GM13977 (cell line): ENCODE measurements at regions not wholly inside any gene's neighbourhood (a gene's known extent, or its start where the extent isn't known, plus 50 kb on each side); places are given as distances from the start of the nearest gene placed in this dataset.

Experiments
- DNase-seq: peaks from one replicate; pipeline ENCODE4 v3.0.0; 2012; ENCODE audit warnings: low spot score
- in situ Hi-C: fragments of 300-500 bp; cut with MboI; formaldehyde crosslinking; loops from one replicate; pipeline ENCODE4 v1.12.0; 2022; ENCODE audit warnings: low sequenced_read_pairs, low pct_unique_long_range_greater_than_20kb, mixed read lengths, inconsistent platforms; ENCODE audit not compliant: unreplicated experiment
- TF ChIP-seq, protein P1 (sequence below): IDR thresholded peaks from 2 replicates; pipeline ENCODE4 v1.5.1; 2012; ENCODE audit warnings: mild to moderate bottlenecking, control low read depth; ENCODE audit not compliant: insufficient read depth; ENCODE audit errors: extremely low read depth, missing control alignments

DNA sequence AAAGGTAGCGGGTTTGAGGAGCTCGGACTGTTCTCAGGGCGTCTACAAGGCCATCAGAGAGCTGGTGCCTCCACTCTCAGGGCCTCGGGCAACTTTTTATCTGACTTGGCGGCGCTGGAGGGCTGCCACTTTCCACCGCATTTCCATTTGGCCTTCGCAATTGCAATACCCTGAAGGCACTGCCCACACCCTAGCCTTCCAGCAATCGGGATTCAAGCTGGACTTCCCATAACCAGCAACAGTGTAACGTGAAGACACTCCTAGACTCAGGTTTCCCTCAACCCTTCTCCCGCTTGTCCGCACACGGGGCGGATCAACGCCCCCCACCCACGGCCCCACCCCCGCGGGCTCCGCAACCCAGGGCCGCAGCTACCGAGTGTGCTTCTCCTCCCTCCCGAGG lies 50.2 kb upstream of the BCOR start:
- peak; percentile 38 for DNase-seq
- in situ Hi-C loops = no loop called here
- TF ChIP-seq, protein P1, sequence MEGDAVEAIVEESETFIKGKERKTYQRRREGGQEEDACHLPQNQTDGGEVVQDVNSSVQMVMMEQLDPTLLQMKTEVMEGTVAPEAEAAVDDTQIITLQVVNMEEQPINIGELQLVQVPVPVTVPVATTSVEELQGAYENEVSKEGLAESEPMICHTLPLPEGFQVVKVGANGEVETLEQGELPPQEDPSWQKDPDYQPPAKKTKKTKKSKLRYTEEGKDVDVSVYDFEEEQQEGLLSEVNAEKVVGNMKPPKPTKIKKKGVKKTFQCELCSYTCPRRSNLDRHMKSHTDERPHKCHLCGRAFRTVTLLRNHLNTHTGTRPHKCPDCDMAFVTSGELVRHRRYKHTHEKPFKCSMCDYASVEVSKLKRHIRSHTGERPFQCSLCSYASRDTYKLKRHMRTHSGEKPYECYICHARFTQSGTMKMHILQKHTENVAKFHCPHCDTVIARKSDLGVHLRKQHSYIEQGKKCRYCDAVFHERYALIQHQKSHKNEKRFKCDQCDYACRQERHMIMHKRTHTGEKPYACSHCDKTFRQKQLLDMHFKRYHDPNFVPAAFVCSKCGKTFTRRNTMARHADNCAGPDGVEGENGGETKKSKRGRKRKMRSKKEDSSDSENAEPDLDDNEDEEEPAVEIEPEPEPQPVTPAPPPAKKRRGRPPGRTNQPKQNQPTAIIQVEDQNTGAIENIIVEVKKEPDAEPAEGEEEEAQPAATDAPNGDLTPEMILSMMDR = no peak
